Gastroesophageal sphincter (tissue), 4 donors: ENCODE measurements at regions not wholly inside any gene's neighbourhood (a gene's known extent, or its start where the extent isn't known, plus 50 kb on each side); places are given as distances from the start of the nearest gene placed in this dataset.

ENCODE experiments used
- ATAC-seq: fragments of 150-250 bp; one replicate; pipeline ENCODE4 v1.9.1; 2016; ENCODE audit warnings: mild to moderate bottlenecking, moderate library complexity
- H3K27ac ChIP-seq, 4 donors: fragments of 200-600 bp; sonication (generic) in 3 of 4; 1 replicate in 3 of 4; 2 replicates in 1 of 4; pipeline ENCODE4 v1.5.1; 2016 to 2019
- H3K27me3 ChIP-seq: fragments of 200-600 bp; sonication (generic); one replicate; pipeline ENCODE4 v1.5.1; 2019
- H3K36me3 ChIP-seq, 2 donors: fragments of 200-600 bp; sonication (generic); one replicate each; pipeline ENCODE4 v1.5.1; 2019; ENCODE audit warnings: control low read depth in 1 of 2
- H3K4me1 ChIP-seq, 3 donors: fragments of 200-600 bp; sonication (generic); 1 replicate in 2 of 3; 2 replicates in 1 of 3; pipeline ENCODE4 v1.5.1; 2016 to 2019; ENCODE audit warnings: control low read depth in 2 of 3
- H3K4me3 ChIP-seq, 2 donors: fragments of 200-600 bp; sonication (generic); one replicate each; pipeline ENCODE4 v1.5.1; 2019; ENCODE audit warnings: mild to moderate bottlenecking in 1 of 2, moderate library complexity in 1 of 2
- H3K9me3 ChIP-seq, 3 donors: fragments of 200-600 bp; sonication (generic); one replicate each; pipeline ENCODE4 v1.5.1; 2017 to 2019; ENCODE audit warnings: control low read depth in 2 of 3
- CTCF ChIP-seq, 4 experiments: fragments of 200-600 bp in 2 of 4; fragments of 450-650 bp in 2 of 4; sonication (generic) in 1 of 4; IDR thresholded peaks; one replicate each; pipeline ENCODE4 v1.5.1; 2017 to 2019; ENCODE audit warnings: antibody characterized with exemption in 4 of 4, mild to moderate bottlenecking in 2 of 4, moderate library complexity in 2 of 4
- EP300 ChIP-seq: sonication (generic); formaldehyde crosslinking; IDR thresholded peaks from one replicate; pipeline ENCODE4 v1.6.1; 2017; ENCODE audit warnings: antibody characterized with exemption, mild to moderate bottlenecking
- POLR2A ChIP-seq, 2 donors: fragments of 450-650 bp; IDR thresholded peaks; one replicate each; pipeline ENCODE4 v1.6.1; 2017; ENCODE audit warnings: antibody characterized with exemption in 2 of 2, mild to moderate bottlenecking in 2 of 2, moderate library complexity in 1 of 2
- POLR2AphosphoS5 ChIP-seq: sonication (generic); formaldehyde crosslinking; IDR thresholded peaks from one replicate; pipeline ENCODE4 v1.6.1; 2017; ENCODE audit warnings: antibody characterized with exemption
- WGBS, 2 donors: methylation state at CpG; one replicate each; pipeline ENCODE4 v1.1.5; 2018; ENCODE audit warnings: low coverage in 1 of 2; 5-methylcytosine and 5-hydroxymethylcytosine counted together

- Histone ChIP-seq H3K4me1 (no peaks in the 10 kb centered on the region), H3K27ac (no peak overlapping the region), H3K36me3 (no peaks in the 10 kb centered on the region), H3K9me3 (no peaks in the 10 kb centered on the region), H3K27me3 (no peaks in the 10 kb centered on the region), H3K4me3 (no peak overlapping the region)
- ATAC-seq: no peak
- 69 to 84% methylated on average over 5 of the region's 6 CpGs for WGBS, 2 donors
- TF ChIP-seq EP300 (no peak), POLR2A (IDR thresholded peaks at IDR 0.05) (no peak), POLR2AphosphoS5 (no peak), CTCF (IDR thresholded peaks at IDR 0.05) (no peak)
Measured at GRCh38 chr3:69491975-69492374, 106.1 kb upstream of the FRMD4B start.

GRCh38 chr3:69490971-69491370, 105.1 kb upstream of the FRMD4B start:
- no peak for TF ChIP-seq POLR2A (IDR thresholded peaks at IDR 0.05)
- TF ChIP-seq POLR2AphosphoS5: no peak
- TF ChIP-seq EP300: no peak
- TF ChIP-seq CTCF (IDR thresholded peaks at IDR 0.05): no peak
- WGBS, 2 donors: 70 to 91% methylated on average over 4 of the region's 5 CpGs
- no peak for ATAC-seq
- Histone ChIP-seq H3K4me3 (no peak overlapping the region), H3K4me1 (no peaks in the 10 kb centered on the region), H3K9me3 (no peaks in the 10 kb centered on the region), H3K27ac (no peak overlapping the region), H3K36me3 (no peaks in the 10 kb centered on the region), H3K27me3 (no peaks in the 10 kb centered on the region)

GRCh38 chr3:69490235-69490634, 104.3 kb upstream of the FRMD4B start:
- Histone ChIP-seq H3K27me3 (no peaks in the 10 kb centered on the region), H3K9me3 (no peaks in the 10 kb centered on the region), H3K4me3 (no peak overlapping the region), H3K36me3 (no peaks in the 10 kb centered on the region), H3K4me1 (no peaks in the 10 kb centered on the region), H3K27ac (no peak overlapping the region)
- no peak for ATAC-seq
- no peak for TF ChIP-seq CTCF (IDR thresholded peaks at IDR 0.05)
- TF ChIP-seq EP300: no peak
- TF ChIP-seq POLR2A (IDR thresholded peaks at IDR 0.05): no peak
- TF ChIP-seq POLR2AphosphoS5: no peak
- WGBS, 2 donors: 60 to 77% methylated on average over 1 of the region's 1 CpG

- Histone ChIP-seq H3K27me3 (no peaks in the 10 kb centered on the region), H3K27ac (no peak overlapping the region), H3K9me3 (no peaks in the 10 kb centered on the region), H3K4me3 (no peak overlapping the region), H3K4me1 (no peaks in the 10 kb centered on the region), H3K36me3 (no peaks in the 10 kb centered on the region)
- no peak for ATAC-seq
- TF ChIP-seq POLR2A (IDR thresholded peaks at IDR 0.05) (no peak), POLR2AphosphoS5 (no peak), EP300 (no peak), CTCF (IDR thresholded peaks at IDR 0.05) (no peak)
Measured at GRCh38 chr3:69488026-69488425, 102.1 kb upstream of the FRMD4B start.

- TF ChIP-seq CTCF (IDR thresholded peaks at IDR 0.05) (no peak), POLR2AphosphoS5 (no peak), POLR2A (IDR thresholded peaks at IDR 0.05) (no peak), EP300 (no peak)
- Histone ChIP-seq H3K36me3 (no peaks in the 10 kb centered on the region), H3K27me3 (no peaks in the 10 kb centered on the region), H3K27ac (no peak overlapping the region), H3K9me3 (no peaks in the 10 kb centered on the region), H3K4me3 (no peak overlapping the region), H3K4me1 (no peaks in the 10 kb centered on the region)
- no CpG with 5 or more reads among the region's 4 CpGs for WGBS, 2 donors
- no peak for ATAC-seq
Measured at GRCh38 chr3:69485489-69485888, 99.6 kb upstream of the FRMD4B start.
